ENCODE measurements at regions not wholly inside any gene's neighbourhood (a gene's known extent, or its start where the extent isn't known, plus 50 kb on each side); places are given as distances from the start of the nearest gene placed in this dataset.

- no peak overlapping the region for H3K4me3 ChIP-seq (ENCODE audit: low read length)
- H3K36me3 ChIP-seq (replicated peaks; ENCODE audit: insufficient read depth, low read length), result no peaks in the 10 kb centered on the region
- DNase-seq, result no peak
- no peak overlapping the region for H3K27ac ChIP-seq (ENCODE audit: low read length)
- no peak overlapping the region for H3K4me2 ChIP-seq (ENCODE audit: low read depth, low read length)
- H3K9me3 ChIP-seq (replicated peaks; ENCODE audit: insufficient read depth, low read length), result no peaks in the 10 kb centered on the region
- no peaks in the 10 kb centered on the region for H3K9me2 ChIP-seq (replicated peaks; ENCODE audit: insufficient read depth, low read length)
- H2AFZ ChIP-seq (ENCODE audit: low read length), result no peak overlapping the region
- no peaks in the 10 kb centered on the region for H3F3A ChIP-seq (ENCODE audit: insufficient read depth, low read length)
- no peaks in the 10 kb centered on the region for H4K20me1 ChIP-seq (ENCODE audit: insufficient read depth, low read length)
- H3K27me3 ChIP-seq (replicated peaks; ENCODE audit: insufficient read depth, low read length), result no peaks in the 10 kb centered on the region
- no peaks in the 10 kb centered on the region for H3K79me2 ChIP-seq (ENCODE audit: low read length)
- TF ChIP-seq EZH2 (optimal IDR thresholded peaks at IDR 0.05; ENCODE audit: low read depth, low read length) (no peak), EZH2phosphoT487 (IDR thresholded peaks at IDR 0.05; ENCODE audit: low read length) (no peak)
- TF ChIP-seq, protein P1, sequence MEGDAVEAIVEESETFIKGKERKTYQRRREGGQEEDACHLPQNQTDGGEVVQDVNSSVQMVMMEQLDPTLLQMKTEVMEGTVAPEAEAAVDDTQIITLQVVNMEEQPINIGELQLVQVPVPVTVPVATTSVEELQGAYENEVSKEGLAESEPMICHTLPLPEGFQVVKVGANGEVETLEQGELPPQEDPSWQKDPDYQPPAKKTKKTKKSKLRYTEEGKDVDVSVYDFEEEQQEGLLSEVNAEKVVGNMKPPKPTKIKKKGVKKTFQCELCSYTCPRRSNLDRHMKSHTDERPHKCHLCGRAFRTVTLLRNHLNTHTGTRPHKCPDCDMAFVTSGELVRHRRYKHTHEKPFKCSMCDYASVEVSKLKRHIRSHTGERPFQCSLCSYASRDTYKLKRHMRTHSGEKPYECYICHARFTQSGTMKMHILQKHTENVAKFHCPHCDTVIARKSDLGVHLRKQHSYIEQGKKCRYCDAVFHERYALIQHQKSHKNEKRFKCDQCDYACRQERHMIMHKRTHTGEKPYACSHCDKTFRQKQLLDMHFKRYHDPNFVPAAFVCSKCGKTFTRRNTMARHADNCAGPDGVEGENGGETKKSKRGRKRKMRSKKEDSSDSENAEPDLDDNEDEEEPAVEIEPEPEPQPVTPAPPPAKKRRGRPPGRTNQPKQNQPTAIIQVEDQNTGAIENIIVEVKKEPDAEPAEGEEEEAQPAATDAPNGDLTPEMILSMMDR (IDR thresholded peaks at IDR 0.05; ENCODE audit: low read length), result no peak
- no peak overlapping the region for H3K9ac ChIP-seq (ENCODE audit: low read length)
- H3K4me1 ChIP-seq (ENCODE audit: low read length), result no peaks in the 10 kb centered on the region
Observed at GRCh38 chr16:64116151-64116550, 1005.7 kb downstream of the CDH11 start.

GRCh38 chr16:64109241-64109640 is 1012.6 kb downstream of the CDH11 start:
- H3K27me3 ChIP-seq (replicated peaks; ENCODE audit: insufficient read depth, low read length), result no peaks in the 10 kb centered on the region
- DNase-seq, result no peak
- no peaks in the 10 kb centered on the region for H3F3A ChIP-seq (ENCODE audit: insufficient read depth, low read length)
- H4K20me1 ChIP-seq (ENCODE audit: insufficient read depth, low read length), result no peaks in the 10 kb centered on the region
- H3K4me3 ChIP-seq (ENCODE audit: low read length), result no peak overlapping the region
- H3K79me2 ChIP-seq (ENCODE audit: low read length), result no peaks in the 10 kb centered on the region
- H3K36me3 ChIP-seq (replicated peaks; ENCODE audit: insufficient read depth, low read length), result no peaks in the 10 kb centered on the region
- H3K27ac ChIP-seq (ENCODE audit: low read length), result no peak overlapping the region
- no peaks in the 10 kb centered on the region for H3K4me1 ChIP-seq (ENCODE audit: low read length)
- H3K4me2 ChIP-seq (ENCODE audit: low read depth, low read length), result no peak overlapping the region
- no peak overlapping the region for H2AFZ ChIP-seq (ENCODE audit: low read length)
- TF ChIP-seq, protein P1 (IDR thresholded peaks at IDR 0.05; ENCODE audit: low read length), result no peak
- TF ChIP-seq EZH2phosphoT487 (IDR thresholded peaks at IDR 0.05; ENCODE audit: low read length) (no peak), EZH2 (optimal IDR thresholded peaks at IDR 0.05; ENCODE audit: low read depth, low read length) (no peak)
- no peaks in the 10 kb centered on the region for H3K9me2 ChIP-seq (replicated peaks; ENCODE audit: insufficient read depth, low read length)
- no peak overlapping the region for H3K9ac ChIP-seq (ENCODE audit: low read length)
- H3K9me3 ChIP-seq (replicated peaks; ENCODE audit: insufficient read depth, low read length), result no peaks in the 10 kb centered on the region

DNA sequence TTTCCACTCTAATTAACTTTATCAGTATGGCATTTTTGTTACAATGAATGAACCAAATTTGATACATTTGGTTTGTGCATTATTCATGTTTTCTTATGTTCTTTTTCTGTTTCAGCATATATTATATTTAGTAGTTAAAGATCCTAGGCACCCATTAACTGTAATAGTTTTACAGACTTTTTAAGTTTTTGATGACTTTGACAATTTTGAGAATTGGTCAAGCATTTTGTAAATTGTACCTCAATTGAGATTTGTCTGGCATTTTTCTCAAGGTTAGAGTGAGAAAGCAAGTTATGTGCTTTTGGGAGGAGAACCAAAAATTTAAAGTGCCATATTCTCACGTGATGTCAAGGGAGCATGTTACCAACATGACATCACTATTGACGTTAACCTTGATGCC is 1019.2 kb downstream of the CDH11 start:
- H3K9me2 ChIP-seq (replicated peaks; ENCODE audit: insufficient read depth, low read length), result no peaks in the 10 kb centered on the region
- no peak overlapping the region for H3K4me2 ChIP-seq (ENCODE audit: low read depth, low read length)
- no peaks in the 10 kb centered on the region for H3K79me2 ChIP-seq (ENCODE audit: low read length)
- H3K4me3 ChIP-seq (ENCODE audit: low read length), result no peak overlapping the region
- no peak overlapping the region for H3K27ac ChIP-seq (ENCODE audit: low read length)
- no peak overlapping the region for H3K9ac ChIP-seq (ENCODE audit: low read length)
- H3K4me1 ChIP-seq (ENCODE audit: low read length), result no peaks in the 10 kb centered on the region
- H3K36me3 ChIP-seq (replicated peaks; ENCODE audit: insufficient read depth, low read length), result no peaks in the 10 kb centered on the region
- H4K20me1 ChIP-seq (ENCODE audit: insufficient read depth, low read length), result no peaks in the 10 kb centered on the region
- no peak for DNase-seq
- H3F3A ChIP-seq (ENCODE audit: insufficient read depth, low read length), result no peaks in the 10 kb centered on the region
- TF ChIP-seq EZH2phosphoT487 (IDR thresholded peaks at IDR 0.05; ENCODE audit: low read length), result no peak
- TF ChIP-seq EZH2 (optimal IDR thresholded peaks at IDR 0.05; ENCODE audit: low read depth, low read length), result no peak
- TF ChIP-seq, protein P1 (IDR thresholded peaks at IDR 0.05; ENCODE audit: low read length), result no peak
- H3K27me3 ChIP-seq (replicated peaks; ENCODE audit: insufficient read depth, low read length), result no peaks in the 10 kb centered on the region
- H2AFZ ChIP-seq (ENCODE audit: low read length), result no peak overlapping the region
- no peaks in the 10 kb centered on the region for H3K9me3 ChIP-seq (replicated peaks; ENCODE audit: insufficient read depth, low read length)
